BE2C (cell line): ENCODE measurements at regions not wholly inside any gene's neighbourhood (a gene's known extent, or its start where the extent isn't known, plus 50 kb on each side); places are given as distances from the start of the nearest gene placed in this dataset.
A peak's percentile ranks its signal among the peaks of the same experiment; 100 is the strongest.

Experiments used
- DNase-seq: peaks from one replicate; pipeline ENCODE4 v3.0.0-alpha.2; 2020
- H3K27me3 ChIP-seq: fragments of 250-450 bp; sonication (Bioruptor Pico); 2 replicates; pipeline ENCODE4 v1.5.1; 2020; ENCODE audit warnings: mild to moderate bottlenecking
- H3K36me3 ChIP-seq: fragments of 250-450 bp; sonication (Bioruptor Pico); 2 replicates; pipeline ENCODE4 v1.5.1; 2020; ENCODE audit warnings: mild to moderate bottlenecking
- H3K4me1 ChIP-seq: fragments of 250-450 bp; sonication (Bioruptor Pico); 2 replicates; pipeline ENCODE4 v1.5.1; 2020
- H3K4me3 ChIP-seq: 2 replicates; pipeline ENCODE4 v1.5.1; 2011; ENCODE audit warnings: low read depth, low read length
- H3K9me3 ChIP-seq: fragments of 250-450 bp; sonication (Bioruptor Pico); 2 replicates; pipeline ENCODE4 v1.5.1; 2020
- CTCF ChIP-seq: IDR thresholded peaks from 2 replicates; pipeline ENCODE4 v1.5.1; 2012; ENCODE audit warnings: mild to moderate bottlenecking, low read depth, low read length

- DNase-seq, result no peak
- Histone ChIP-seq H3K27me3 (no peaks in the 10 kb centered on the region), H3K36me3 (no peaks in the 10 kb centered on the region), H3K4me1 (peaks cover 10% of the 10 kb centered on the region; the same call in 1 of the 2 replicates), H3K4me3 (no peak overlapping the region; the same call in 1 of the 2 replicates), H3K9me3 (no peaks in the 10 kb centered on the region)
- no peak for TF ChIP-seq CTCF
Observed at GRCh38 chr1:239955431-239955830, 136.3 kb upstream of the FMN2 start.

GRCh38 chr1:239956263-239956662 is 135.4 kb upstream of the FMN2 start:
- Histone ChIP-seq H3K27me3 (no peaks in the 10 kb centered on the region), H3K9me3 (no peaks in the 10 kb centered on the region), H3K36me3 (no peaks in the 10 kb centered on the region), H3K4me3 (no peak overlapping the region), H3K4me1 (peaks cover 12% of the 10 kb centered on the region)
- TF ChIP-seq CTCF, result no peak
- DNase-seq, result peak; percentile 19

GRCh38 chr1:239958063-239958462 is 133.6 kb upstream of the FMN2 start:
- no peaks in the 10 kb centered on the region for H3K36me3 ChIP-seq
- no peak for TF ChIP-seq CTCF
- no peaks in the 10 kb centered on the region for H3K27me3 ChIP-seq
- H3K9me3 ChIP-seq, result no peaks in the 10 kb centered on the region
- no peak overlapping the region for H3K4me3 ChIP-seq
- peaks cover 15% of the 10 kb centered on the region for H3K4me1 ChIP-seq
- DNase-seq, result no peak

- H3K4me1 ChIP-seq, result peaks cover 20% of the 10 kb centered on the region
- TF ChIP-seq CTCF, result no peak
- no peaks in the 10 kb centered on the region for H3K9me3 ChIP-seq
- no peak overlapping the region for H3K4me3 ChIP-seq
- no peaks in the 10 kb centered on the region for H3K27me3 ChIP-seq
- no peaks in the 10 kb centered on the region for H3K36me3 ChIP-seq
- no peak for DNase-seq
Observed at GRCh38 chr1:239960366-239960765, 131.3 kb upstream of the FMN2 start.

- H3K4me3 ChIP-seq, result no peak overlapping the region
- no peaks in the 10 kb centered on the region for H3K9me3 ChIP-seq
- no peaks in the 10 kb centered on the region for H3K27me3 ChIP-seq
- peak; percentile 67 for DNase-seq
- no peaks in the 10 kb centered on the region for H3K36me3 ChIP-seq
- TF ChIP-seq CTCF, result no peak
- peaks cover 20% of the 10 kb centered on the region for H3K4me1 ChIP-seq
Observed at GRCh38 chr1:239963856-239964255, 127.8 kb upstream of the FMN2 start.

- TF ChIP-seq CTCF, result peak; percentile 98
- Histone ChIP-seq H3K4me3 (no peak overlapping the region), H3K9me3 (no peaks in the 10 kb centered on the region; the same call in 1 of the 2 replicates), H3K27me3 (no peaks in the 10 kb centered on the region), H3K4me1 (no peaks in the 10 kb centered on the region), H3K36me3 (no peaks in the 10 kb centered on the region)
- peak; percentile 68 for DNase-seq
Observed at GRCh38 chr1:239976130-239976968, 115.3 kb upstream of the FMN2 start.
